ENCODE measurements at regions not wholly inside any gene's neighbourhood (a gene's known extent, or its start where the extent isn't known, plus 50 kb on each side); places are given as distances from the start of the nearest gene placed in this dataset.

- TF ChIP-seq NFIB (CRISPR knock-in tag; IDR thresholded peaks at IDR 0.05; ENCODE audit: borderline replicate concordance) (no peak), ZNF160 (CRISPR knock-in tag; IDR thresholded peaks at IDR 0.05) (no peak), RORA (CRISPR knock-in tag; IDR thresholded peaks at IDR 0.05) (no peak), SKI (IDR thresholded peaks at IDR 0.05; ENCODE audit: partially characterized antibody) (peak; percentile 44), ZNF792 (CRISPR knock-in tag; IDR thresholded peaks at IDR 0.05) (peak; percentile 48; the same call in 1 of the 2 replicates), ZNF549 (CRISPR knock-in tag; IDR thresholded peaks at IDR 0.05) (no peak), ISL2 (CRISPR knock-in tag; IDR thresholded peaks at IDR 0.05) (peak; percentile 91), ZXDC (CRISPR knock-in tag; IDR thresholded peaks at IDR 0.05) (no peak), ATF1 (CRISPR knock-in tag; IDR thresholded peaks at IDR 0.05) (no peak), ZNF737 (CRISPR knock-in tag; IDR thresholded peaks at IDR 0.05; ENCODE audit: borderline replicate concordance) (no peak), ZNF770 (CRISPR knock-in tag; IDR thresholded peaks at IDR 0.05) (no peak), PPARG (CRISPR knock-in tag; conservative IDR thresholded peaks at IDR 0.05) (peak; percentile 57), PBX2 (CRISPR knock-in tag; IDR thresholded peaks at IDR 0.05) (no peak), MIER3 (CRISPR knock-in tag; IDR thresholded peaks at IDR 0.05; ENCODE audit: borderline replicate concordance) (peak; percentile 92; the same call in 1 of the 2 replicates), MXD3 (CRISPR knock-in tag; IDR thresholded peaks at IDR 0.05) (no peak), TP53 (CRISPR knock-in tag; conservative IDR thresholded peaks at IDR 0.05) (no peak; the same call in 1 of the 2 replicates), ZNF512B (CRISPR knock-in tag; IDR thresholded peaks at IDR 0.05; ENCODE audit: borderline replicate concordance) (no peak)
Observed at GRCh38 chr1:185674201-185674600, 60.0 kb upstream of the HMCN1 start (continued).
